C4-2B (cell line): ENCODE measurements at regions not wholly inside any gene's neighbourhood (a gene's known extent, or its start where the extent isn't known, plus 50 kb on each side); places are given as distances from the start of the nearest gene placed in this dataset.
"Not testable (repeated sequence)": the region's sequence is repeated elsewhere in the genome, so short reads cannot be mapped to it uniquely, and the experiment has no call there.

Experiments used
- H3K27ac ChIP-seq: fragments of 450-650 bp; 2 replicates; pipeline ENCODE4 v1.5.1; 2017
- CTCF ChIP-seq: fragments of 450-650 bp; conservative IDR thresholded peaks from 2 replicates; pipeline ENCODE4 v1.5.1; 2017; ENCODE audit warnings: mild to moderate bottlenecking
- ZFX ChIP-seq: fragments of 450-650 bp; IDR thresholded peaks from 2 replicates; pipeline ENCODE4 v1.6.1; 2017

GRCh38 chr11:22521226-22521625 is 104.4 kb downstream of the FANCF start:
- H3K27ac ChIP-seq, result no peak overlapping the region
- no peak for TF ChIP-seq CTCF
- TF ChIP-seq ZFX, result no peak

- no peak overlapping the region for H3K27ac ChIP-seq
- TF ChIP-seq ZFX (no peak), CTCF (no peak)
Observed at GRCh38 chr11:22520521-22520920, 105.1 kb downstream of the FANCF start.

- H3K27ac ChIP-seq, result not testable (repeated sequence)
Observed at GRCh38 chr11:22518344-22518743, 107.3 kb downstream of the FANCF start.

- H3K27ac ChIP-seq, result no peak overlapping the region
- TF ChIP-seq ZFX, result no peak
- TF ChIP-seq CTCF, result no peak
Observed at GRCh38 chr11:22516111-22516510, 109.5 kb downstream of the FANCF start.

- TF ChIP-seq CTCF, result no peak
- no peak for TF ChIP-seq ZFX
- H3K27ac ChIP-seq, result no peak overlapping the region
Observed at GRCh38 chr11:22512457-22512856, 113.2 kb downstream of the FANCF start.

- TF ChIP-seq CTCF, result no peak
- no peak for TF ChIP-seq ZFX
- no peak overlapping the region for H3K27ac ChIP-seq
Observed at GRCh38 chr11:22510741-22511140, 114.9 kb downstream of the FANCF start.

- H3K27ac ChIP-seq, result no peak overlapping the region
- no peak for TF ChIP-seq CTCF
- no peak for TF ChIP-seq ZFX
Observed at GRCh38 chr11:22510010-22510409, 115.6 kb downstream of the FANCF start.

- no peak overlapping the region for H3K27ac ChIP-seq
- TF ChIP-seq CTCF (no peak), ZFX (no peak)
Observed at GRCh38 chr11:22508665-22509064, 117.0 kb downstream of the FANCF start.
